Activated T-helper 17 cell treated with anti-CD3 and anti-CD28 coated beads, Interleukin-2, amount 50 U/mL, for 72 hours (primary cell): ENCODE measurements at regions not wholly inside any gene's neighbourhood (a gene's known extent, or its start where the extent isn't known, plus 50 kb on each side); places are given as distances from the start of the nearest gene placed in this dataset.
"Not testable (repeated sequence)": the region's sequence is repeated elsewhere in the genome, so short reads cannot be mapped to it uniquely, and the experiment has no call there.

Experiments
- ATAC-seq: fragments of 150-1000 bp; cut with Tn5 transposase; replicated peaks from 2 replicates; pipeline ENCODE4 v1.10.0; 2021; ENCODE audit warnings: mild to moderate bottlenecking, moderate library complexity
- H3K27ac Mint-ChIP-seq: one replicate; pipeline ENCODE4 v1.8.0; 2022; ENCODE audit warnings: mixed read lengths
- H3K27me3 Mint-ChIP-seq: one replicate; pipeline ENCODE4 v1.8.0; 2022; ENCODE audit warnings: mixed read lengths
- H3K36me3 Mint-ChIP-seq: one replicate; pipeline ENCODE4 v1.8.0; 2022; ENCODE audit warnings: low read depth, mild to moderate bottlenecking, mixed read lengths
- H3K4me1 Mint-ChIP-seq: one replicate; pipeline ENCODE4 v1.8.0; 2022; ENCODE audit warnings: mixed read lengths
- H3K4me3 Mint-ChIP-seq: one replicate; pipeline ENCODE4 v1.8.0; 2022; ENCODE audit warnings: mild to moderate bottlenecking, mixed read lengths
- H3K9me3 Mint-ChIP-seq: one replicate; pipeline ENCODE4 v1.8.0; 2022; ENCODE audit warnings: mixed read lengths

- no peaks in the 10 kb centered on the region for H3K4me1 Mint-ChIP-seq
- no peak overlapping the region for H3K4me3 Mint-ChIP-seq
- no peak for ATAC-seq
- peaks cover 4% of the 10 kb centered on the region for H3K27me3 Mint-ChIP-seq
- H3K9me3 Mint-ChIP-seq = no peaks in the 10 kb centered on the region
- H3K36me3 Mint-ChIP-seq = no peaks in the 10 kb centered on the region
- H3K27ac Mint-ChIP-seq = no peak overlapping the region
Measured at GRCh38 chr2:59824314-59824713, 729.1 kb downstream of the BCL11A start.

- ATAC-seq = no peak
- Mint-ChIP-seq H3K36me3 (no peaks in the 10 kb centered on the region), H3K4me1 (no peaks in the 10 kb centered on the region)
Measured at GRCh38 chr2:59816075-59816474, 737.4 kb downstream of the BCL11A start.

GRCh38 chr2:59810283-59810682 is 743.2 kb downstream of the BCL11A start:
- not testable (repeated sequence) for H3K4me3 Mint-ChIP-seq, H3K27ac Mint-ChIP-seq, H3K9me3 Mint-ChIP-seq, H3K36me3 Mint-ChIP-seq, ATAC-seq, H3K27me3 Mint-ChIP-seq, H3K4me1 Mint-ChIP-seq

More at GRCh38 chr2:59816075-59816474, 737.4 kb downstream of the BCL11A start:
- no peak overlapping the region for H3K27ac Mint-ChIP-seq
- peaks cover 11% of the 10 kb centered on the region for H3K27me3 Mint-ChIP-seq
- no peak overlapping the region for H3K4me3 Mint-ChIP-seq
- peaks cover 10% of the 10 kb centered on the region for H3K9me3 Mint-ChIP-seq

GRCh38 chr2:59806486-59806885 is 747.0 kb downstream of the BCL11A start:
- Mint-ChIP-seq H3K4me3 (no peak overlapping the region), H3K36me3 (no peaks in the 10 kb centered on the region), H3K4me1 (no peaks in the 10 kb centered on the region), H3K27me3 (no peaks in the 10 kb centered on the region), H3K9me3 (no peaks in the 10 kb centered on the region), H3K27ac (no peak overlapping the region)
- no peak for ATAC-seq

- H3K9me3 Mint-ChIP-seq = no peaks in the 10 kb centered on the region
Measured at GRCh38 chr2:59804732-59805131, 748.7 kb downstream of the BCL11A start.

GRCh38 chr2:59803586-59803985 is 749.9 kb downstream of the BCL11A start:
- Mint-ChIP-seq H3K27me3 (no peaks in the 10 kb centered on the region), H3K9me3 (no peaks in the 10 kb centered on the region), H3K4me3 (no peak overlapping the region), H3K27ac (no peak overlapping the region), H3K4me1 (no peaks in the 10 kb centered on the region), H3K36me3 (no peaks in the 10 kb centered on the region)
- ATAC-seq = no peak

More at GRCh38 chr2:59804732-59805131, 748.7 kb downstream of the BCL11A start:
- ATAC-seq = no peak
- H3K27ac Mint-ChIP-seq = no peak overlapping the region
- no peaks in the 10 kb centered on the region for H3K36me3 Mint-ChIP-seq
- H3K4me1 Mint-ChIP-seq = no peaks in the 10 kb centered on the region
- no peak overlapping the region for H3K4me3 Mint-ChIP-seq
- H3K27me3 Mint-ChIP-seq = no peaks in the 10 kb centered on the region

GRCh38 chr2:59798687-59799232 is 754.7 kb downstream of the BCL11A start:
- Mint-ChIP-seq H3K27ac (no peak overlapping the region), H3K9me3 (no peaks in the 10 kb centered on the region), H3K4me3 (no peak overlapping the region), H3K27me3 (no peaks in the 10 kb centered on the region), H3K36me3 (no peaks in the 10 kb centered on the region), H3K4me1 (no peaks in the 10 kb centered on the region)
- no peak for ATAC-seq

GRCh38 chr2:59791004-59791618 is 762.3 kb downstream of the BCL11A start:
- H3K4me1 Mint-ChIP-seq = no peaks in the 10 kb centered on the region
- H3K27me3 Mint-ChIP-seq = no peaks in the 10 kb centered on the region
- H3K27ac Mint-ChIP-seq = no peak overlapping the region
- H3K9me3 Mint-ChIP-seq = no peaks in the 10 kb centered on the region
- no peak overlapping the region for H3K4me3 Mint-ChIP-seq
- ATAC-seq = no peak
- no peaks in the 10 kb centered on the region for H3K36me3 Mint-ChIP-seq

GRCh38 chr2:59790186-59791003 is 763.1 kb downstream of the BCL11A start:
- H3K4me1 Mint-ChIP-seq = no peaks in the 10 kb centered on the region
- no peaks in the 10 kb centered on the region for H3K27me3 Mint-ChIP-seq
- no peak overlapping the region for H3K4me3 Mint-ChIP-seq
- no peaks in the 10 kb centered on the region for H3K9me3 Mint-ChIP-seq
- no peaks in the 10 kb centered on the region for H3K36me3 Mint-ChIP-seq
- no peak for ATAC-seq
- H3K27ac Mint-ChIP-seq = no peak overlapping the region

- Mint-ChIP-seq H3K4me3 (no peak overlapping the region), H3K27me3 (no peaks in the 10 kb centered on the region), H3K36me3 (no peaks in the 10 kb centered on the region), H3K4me1 (no peaks in the 10 kb centered on the region), H3K9me3 (no peaks in the 10 kb centered on the region), H3K27ac (no peak overlapping the region)
- no peak for ATAC-seq
Measured at GRCh38 chr2:59789523-59789922, 763.9 kb downstream of the BCL11A start.

- ATAC-seq = no peak
- H3K4me3 Mint-ChIP-seq = no peak overlapping the region
- H3K27ac Mint-ChIP-seq = no peak overlapping the region
- no peaks in the 10 kb centered on the region for H3K36me3 Mint-ChIP-seq
- no peaks in the 10 kb centered on the region for H3K27me3 Mint-ChIP-seq
- H3K4me1 Mint-ChIP-seq = no peaks in the 10 kb centered on the region
- no peaks in the 10 kb centered on the region for H3K9me3 Mint-ChIP-seq
Measured at GRCh38 chr2:59787095-59787494, 766.4 kb downstream of the BCL11A start.

GRCh38 chr2:59786684-59787083 is 766.8 kb downstream of the BCL11A start:
- Mint-ChIP-seq H3K4me1 (no peaks in the 10 kb centered on the region), H3K27ac (no peak overlapping the region), H3K4me3 (no peak overlapping the region), H3K27me3 (no peaks in the 10 kb centered on the region), H3K36me3 (no peaks in the 10 kb centered on the region), H3K9me3 (no peaks in the 10 kb centered on the region)
- no peak for ATAC-seq

GRCh38 chr2:59779571-59779970 is 773.9 kb downstream of the BCL11A start:
- H3K9me3 Mint-ChIP-seq = no peaks in the 10 kb centered on the region
- H3K27ac Mint-ChIP-seq = no peak overlapping the region
- no peak for ATAC-seq
- H3K4me1 Mint-ChIP-seq = no peaks in the 10 kb centered on the region
- H3K4me3 Mint-ChIP-seq = no peak overlapping the region
- no peaks in the 10 kb centered on the region for H3K36me3 Mint-ChIP-seq
- H3K27me3 Mint-ChIP-seq = peaks cover 3% of the 10 kb centered on the region

GRCh38 chr2:59777120-59777519 is 776.3 kb downstream of the BCL11A start:
- no peak overlapping the region for H3K27ac Mint-ChIP-seq
- H3K36me3 Mint-ChIP-seq = no peaks in the 10 kb centered on the region
- H3K9me3 Mint-ChIP-seq = no peaks in the 10 kb centered on the region
- no peak overlapping the region for H3K4me3 Mint-ChIP-seq
- no peak for ATAC-seq
- H3K27me3 Mint-ChIP-seq = peaks cover 3% of the 10 kb centered on the region
- H3K4me1 Mint-ChIP-seq = no peaks in the 10 kb centered on the region

GRCh38 chr2:59776726-59777008 is 776.8 kb downstream of the BCL11A start:
- Mint-ChIP-seq H3K9me3 (no peaks in the 10 kb centered on the region), H3K36me3 (no peaks in the 10 kb centered on the region), H3K4me1 (no peaks in the 10 kb centered on the region), H3K27ac (no peak overlapping the region), H3K4me3 (no peak overlapping the region), H3K27me3 (peaks cover 3% of the 10 kb centered on the region)
- ATAC-seq = no peak
